OCI-LY3 (cell line): ENCODE measurements at regions not wholly inside any gene's neighbourhood (a gene's known extent, or its start where the extent isn't known, plus 50 kb on each side); places are given as distances from the start of the nearest gene placed in this dataset.

ENCODE experiments used
- H2AFZ ChIP-seq: fragments of 200-600, 300-600 bp; shearing (Covaris generic); 2 replicates; pipeline ENCODE4 v1.6.0; 2014; ENCODE audit warnings: antibody characterized with exemption, low read depth, low read length
- H3K27ac ChIP-seq: fragments of 200-600, 300-600 bp; sonication (generic); 2 replicates; pipeline ENCODE4 v1.5.1; 2014; ENCODE audit warnings: mild to moderate bottlenecking, low read length, moderate library complexity, mixed read lengths
- H3K27me3 ChIP-seq: fragments of 200-600, 300-600 bp; sonication (generic); 2 replicates; pipeline ENCODE4 v1.6.1; 2014; ENCODE audit warnings: low read depth, low read length, mixed read lengths
- H3K36me3 ChIP-seq: fragments of 200-600, 300-600 bp; sonication (generic); replicated peaks from 2 replicates; pipeline ENCODE3; 2014; ENCODE audit warnings: low read depth, low read length, mixed read lengths
- H3K4me1 ChIP-seq: fragments of 300-600, 200-600 bp; sonication (generic); 2 replicates; pipeline ENCODE4 v1.6.1; 2014; ENCODE audit warnings: low read length, mixed read lengths
- H3K4me2 ChIP-seq: fragments of 200-600, 300-600 bp; sonication (generic); 2 replicates; pipeline ENCODE4 v1.6.1; 2014; ENCODE audit warnings: low read length, mixed read lengths
- H3K4me3 ChIP-seq: fragments of 300-600, 200-600 bp; sonication (generic); 2 replicates; pipeline ENCODE4 v1.5.1; 2014; ENCODE audit warnings: antibody characterized with exemption, mild to moderate bottlenecking, low read length, moderate library complexity
- H3K79me2 ChIP-seq: fragments of 300-600, 200-600 bp; shearing (Covaris generic); 2 replicates; pipeline ENCODE4 v1.6.1; 2014; ENCODE audit warnings: mild to moderate bottlenecking, low read length, mixed read lengths
- H3K9ac ChIP-seq: fragments of 300-600, 200-600 bp; shearing (Covaris generic); 2 replicates; pipeline ENCODE4 v1.6.0; 2014; ENCODE audit warnings: mild to moderate bottlenecking, low read length, moderate library complexity
- H3K9me3 ChIP-seq: fragments of 200-600, 300-600 bp; shearing (Covaris generic); 2 replicates; pipeline ENCODE4 v1.6.1; 2014; ENCODE audit warnings: low read length, mixed read lengths; ENCODE audit not compliant: insufficient read depth
- H4K20me1 ChIP-seq: fragments of 200-600, 300-600 bp; sonication (generic); 2 replicates; pipeline ENCODE4 v1.6.1; 2016; ENCODE audit warnings: low read length, mixed read lengths; ENCODE audit not compliant: insufficient read depth
- EZH2phosphoT487 ChIP-seq: fragments of 200-600 bp; shearing (Covaris generic); IDR thresholded peaks from 2 replicates; pipeline ENCODE4 v1.6.1; 2018; ENCODE audit warnings: antibody characterized with exemption, mixed run types, low read depth
- TF ChIP-seq, protein P1 (sequence below): fragments of 200-600, 300-600 bp; sonication (generic); IDR thresholded peaks from 2 replicates; pipeline ENCODE4 v1.5.1; 2014; ENCODE audit warnings: antibody characterized with exemption, low read length, low read depth

DNA sequence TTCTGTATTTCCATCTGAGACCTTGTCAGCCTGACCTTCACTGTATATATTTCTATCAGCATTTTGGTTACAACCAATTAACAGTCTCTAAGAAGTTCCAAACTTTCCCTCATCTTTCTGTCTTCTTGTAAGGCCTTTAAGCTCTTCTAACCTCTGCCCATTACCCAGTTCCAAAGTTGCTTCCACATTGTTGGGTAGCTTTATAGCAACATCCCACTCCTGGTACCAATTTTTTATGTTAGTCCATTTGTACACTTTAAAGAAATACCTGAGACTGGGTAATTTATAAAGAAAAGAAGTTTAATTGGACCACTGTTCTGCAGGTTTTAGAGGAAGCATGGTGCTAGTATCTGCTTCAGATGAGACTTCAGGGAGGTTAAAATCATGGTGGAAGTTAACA, 1979.7 kb upstream of the RAG2 start:
- Histone ChIP-seq H3K4me1 (no peaks in the 10 kb centered on the region), H3K27ac (no peak overlapping the region), H3K79me2 (no peaks in the 10 kb centered on the region), H3K36me3 (no peaks in the 10 kb centered on the region), H3K4me3 (no peak overlapping the region), H3K27me3 (no peaks in the 10 kb centered on the region), H3K9ac (no peak overlapping the region), H3K9me3 (peaks cover 10% of the 10 kb centered on the region; the same call in 1 of the 2 replicates), H3K4me2 (no peak overlapping the region), H2AFZ (no peak overlapping the region), H4K20me1 (no peaks in the 10 kb centered on the region)
- TF ChIP-seq EZH2phosphoT487 = no peak
- TF ChIP-seq, protein P1, sequence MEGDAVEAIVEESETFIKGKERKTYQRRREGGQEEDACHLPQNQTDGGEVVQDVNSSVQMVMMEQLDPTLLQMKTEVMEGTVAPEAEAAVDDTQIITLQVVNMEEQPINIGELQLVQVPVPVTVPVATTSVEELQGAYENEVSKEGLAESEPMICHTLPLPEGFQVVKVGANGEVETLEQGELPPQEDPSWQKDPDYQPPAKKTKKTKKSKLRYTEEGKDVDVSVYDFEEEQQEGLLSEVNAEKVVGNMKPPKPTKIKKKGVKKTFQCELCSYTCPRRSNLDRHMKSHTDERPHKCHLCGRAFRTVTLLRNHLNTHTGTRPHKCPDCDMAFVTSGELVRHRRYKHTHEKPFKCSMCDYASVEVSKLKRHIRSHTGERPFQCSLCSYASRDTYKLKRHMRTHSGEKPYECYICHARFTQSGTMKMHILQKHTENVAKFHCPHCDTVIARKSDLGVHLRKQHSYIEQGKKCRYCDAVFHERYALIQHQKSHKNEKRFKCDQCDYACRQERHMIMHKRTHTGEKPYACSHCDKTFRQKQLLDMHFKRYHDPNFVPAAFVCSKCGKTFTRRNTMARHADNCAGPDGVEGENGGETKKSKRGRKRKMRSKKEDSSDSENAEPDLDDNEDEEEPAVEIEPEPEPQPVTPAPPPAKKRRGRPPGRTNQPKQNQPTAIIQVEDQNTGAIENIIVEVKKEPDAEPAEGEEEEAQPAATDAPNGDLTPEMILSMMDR = no peak

DNA sequence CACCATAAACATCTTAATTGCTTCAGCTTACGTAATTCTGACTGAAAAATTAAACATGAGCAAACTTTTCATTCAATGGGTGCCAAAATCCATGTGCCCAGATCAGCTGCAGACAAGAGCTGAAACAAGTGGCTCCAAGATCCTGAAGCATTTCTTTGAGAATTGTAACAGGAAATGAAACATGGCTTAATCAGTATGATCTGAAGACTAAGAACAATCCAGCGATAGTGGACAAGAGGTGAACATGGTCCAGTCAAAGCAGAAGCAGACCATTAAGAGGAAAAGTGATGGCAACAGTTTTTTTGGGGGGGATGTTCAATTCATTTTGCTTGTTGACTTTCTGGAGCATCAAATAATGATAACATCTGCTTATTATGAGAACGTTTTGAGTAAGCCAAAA, 1964.5 kb upstream of the RAG2 start:
- H3K79me2 ChIP-seq = no peaks in the 10 kb centered on the region
- H3K4me1 ChIP-seq = peaks cover 7% of the 10 kb centered on the region
- TF ChIP-seq EZH2phosphoT487 = no peak
- TF ChIP-seq, protein P1 = no peak
- no peaks in the 10 kb centered on the region for H3K36me3 ChIP-seq
- no peak overlapping the region for H3K4me3 ChIP-seq
- H3K27ac ChIP-seq = no peak overlapping the region
- no peaks in the 10 kb centered on the region for H3K27me3 ChIP-seq
- H4K20me1 ChIP-seq = no peaks in the 10 kb centered on the region
- H3K9me3 ChIP-seq = no peaks in the 10 kb centered on the region
- no peak overlapping the region for H2AFZ ChIP-seq
- no peak overlapping the region for H3K9ac ChIP-seq
- H3K4me2 ChIP-seq = no peak overlapping the region

DNA sequence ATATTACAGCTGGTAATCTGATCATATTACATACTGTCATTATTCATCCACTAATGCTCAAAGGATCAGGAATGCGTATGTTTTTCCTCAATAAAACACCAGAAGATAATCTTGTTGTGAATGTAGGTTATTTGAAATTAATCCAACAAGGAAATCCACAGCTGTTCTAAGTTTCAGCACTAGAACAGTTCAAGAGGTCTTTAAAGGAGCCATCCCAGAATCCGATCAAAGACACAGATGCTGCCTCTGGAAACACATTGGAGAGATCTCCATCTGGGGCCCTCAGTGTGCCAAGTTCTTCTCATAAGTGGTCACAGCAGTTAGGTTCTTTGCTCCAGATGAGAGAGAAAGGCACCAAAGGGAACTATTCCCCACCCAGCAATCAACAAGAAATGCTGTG, 1955.1 kb upstream of the RAG2 start:
- Histone ChIP-seq H3K4me3 (no peak overlapping the region), H2AFZ (peak overlapping the region; percentile 43; the same call in 1 of the 2 replicates), H4K20me1 (no peaks in the 10 kb centered on the region), H3K4me1 (no peaks in the 10 kb centered on the region), H3K4me2 (no peak overlapping the region), H3K36me3 (no peaks in the 10 kb centered on the region), H3K9ac (no peak overlapping the region), H3K79me2 (no peaks in the 10 kb centered on the region), H3K27ac (no peak overlapping the region), H3K9me3 (no peaks in the 10 kb centered on the region), H3K27me3 (no peaks in the 10 kb centered on the region)
- TF ChIP-seq, protein P1 = no peak
- TF ChIP-seq EZH2phosphoT487 = no peak

DNA sequence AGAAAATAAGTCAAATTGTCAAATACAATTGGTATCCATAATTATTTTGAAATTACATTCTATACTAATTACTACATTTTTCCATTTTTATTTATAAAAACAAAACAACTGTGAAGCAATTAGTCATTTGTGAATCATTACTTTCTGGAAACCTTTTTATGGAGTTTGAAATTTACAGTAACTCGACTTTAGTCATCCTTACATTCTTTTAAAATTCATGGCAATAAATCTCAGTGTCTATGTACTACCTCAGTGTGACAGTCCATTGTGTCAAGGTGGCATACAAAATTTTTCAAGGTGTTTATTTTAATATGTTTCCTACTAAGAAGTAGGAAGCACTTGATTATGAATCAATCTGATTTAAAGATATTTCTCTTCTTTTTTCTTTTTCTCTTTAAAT, 1949.4 kb upstream of the RAG2 start:
- Histone ChIP-seq H3K4me3 (no peak overlapping the region), H3K79me2 (no peaks in the 10 kb centered on the region), H3K4me2 (no peak overlapping the region), H2AFZ (no peak overlapping the region), H3K27me3 (no peaks in the 10 kb centered on the region), H3K9ac (no peak overlapping the region), H3K4me1 (no peaks in the 10 kb centered on the region), H4K20me1 (no peaks in the 10 kb centered on the region), H3K9me3 (no peaks in the 10 kb centered on the region), H3K36me3 (no peaks in the 10 kb centered on the region), H3K27ac (no peak overlapping the region)
- no peak for TF ChIP-seq EZH2phosphoT487
- TF ChIP-seq, protein P1 = no peak
